Ascending aorta (tissue), 2 donors: ENCODE measurements at regions not wholly inside any gene's neighbourhood (a gene's known extent, or its start where the extent isn't known, plus 50 kb on each side); places are given as distances from the start of the nearest gene placed in this dataset.

Source experiments
- DNase-seq, 2 donors: peaks; one replicate each; pipeline ENCODE4 v3.0.0-alpha.2; 2019; ENCODE audit warnings: low spot score in 2 of 2
- H3K27ac ChIP-seq, 2 donors: fragments of 200-600 bp; sonication (generic); one replicate each; pipeline ENCODE4 v1.5.1; 2016 to 2017; ENCODE audit warnings: mild to moderate bottlenecking in 1 of 2
- H3K27me3 ChIP-seq: fragments of 200-600 bp; sonication (generic); one replicate; pipeline ENCODE4 v1.5.1; 2017
- H3K36me3 ChIP-seq, 2 donors: fragments of 200-600 bp; sonication (generic); one replicate each; pipeline ENCODE4 v1.5.1; 2016
- H3K4me1 ChIP-seq, 2 donors: fragments of 200-600 bp; sonication (generic); one replicate each; pipeline ENCODE4 v1.5.1; 2016 to 2017; ENCODE audit warnings: mild to moderate bottlenecking in 1 of 2
- H3K4me3 ChIP-seq, 2 donors: fragments of 200-600 bp; sonication (generic); one replicate each; pipeline ENCODE4 v1.5.1; 2016 to 2017; ENCODE audit warnings: mild to moderate bottlenecking in 1 of 2
- H3K9me3 ChIP-seq, 2 donors: fragments of 200-600 bp; sonication (generic); one replicate each; pipeline ENCODE4 v1.5.1; 2016
- intact Hi-C: fragments of 100-400 bp; cut with DNase I; formaldehyde crosslinking; loops from one replicate; pipeline ENCODE4 v1.15.1; 2023
- TF ChIP-seq, protein P1 (sequence below), 3 experiments: fragments of 200-600 bp in 2 of 3; fragments of 450-650 bp in 1 of 3; sonication (generic) in 2 of 3; IDR thresholded peaks; one replicate each; pipeline ENCODE4 v1.5.1; 2016 to 2019; ENCODE audit warnings: antibody characterized with exemption in 3 of 3, mild to moderate bottlenecking in 1 of 3, moderate library complexity in 1 of 3

DNA sequence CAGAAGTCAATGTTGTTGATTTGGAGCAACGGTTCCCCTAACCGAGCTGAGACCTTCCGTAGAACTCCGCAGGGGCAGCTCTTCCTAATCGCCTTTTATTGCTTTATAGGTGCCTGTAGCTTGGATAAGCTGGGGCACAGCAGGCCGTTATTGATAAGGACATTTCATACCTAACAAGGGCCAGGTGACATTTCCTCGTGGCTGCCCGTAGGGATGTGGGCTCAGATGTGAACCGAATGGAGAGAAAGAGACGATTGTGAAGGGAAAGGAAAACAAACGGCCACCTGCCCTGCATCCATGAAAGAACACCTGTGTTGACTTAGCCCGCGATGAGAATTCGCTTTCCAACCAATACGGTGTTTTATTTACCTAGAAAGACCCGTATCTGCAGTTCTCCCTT lies 53.3 kb upstream of the DACT2 start:
- H3K9me3 ChIP-seq, result no peaks in the 10 kb centered on the region
- intact Hi-C loops, result loop anchor here (5.0 to 10.0 kb wide), 2 partner anchors 244 to 382 kb away; no protein-coding TSS in a partner anchor
- H3K4me1 ChIP-seq, result peaks cover 0 to 8% of the 10 kb centered on the region in 2 donors
- no peaks in the 10 kb centered on the region for H3K36me3 ChIP-seq
- DNase-seq, result no peak
- H3K4me3 ChIP-seq, result no peak overlapping the region
- TF ChIP-seq, protein P1, sequence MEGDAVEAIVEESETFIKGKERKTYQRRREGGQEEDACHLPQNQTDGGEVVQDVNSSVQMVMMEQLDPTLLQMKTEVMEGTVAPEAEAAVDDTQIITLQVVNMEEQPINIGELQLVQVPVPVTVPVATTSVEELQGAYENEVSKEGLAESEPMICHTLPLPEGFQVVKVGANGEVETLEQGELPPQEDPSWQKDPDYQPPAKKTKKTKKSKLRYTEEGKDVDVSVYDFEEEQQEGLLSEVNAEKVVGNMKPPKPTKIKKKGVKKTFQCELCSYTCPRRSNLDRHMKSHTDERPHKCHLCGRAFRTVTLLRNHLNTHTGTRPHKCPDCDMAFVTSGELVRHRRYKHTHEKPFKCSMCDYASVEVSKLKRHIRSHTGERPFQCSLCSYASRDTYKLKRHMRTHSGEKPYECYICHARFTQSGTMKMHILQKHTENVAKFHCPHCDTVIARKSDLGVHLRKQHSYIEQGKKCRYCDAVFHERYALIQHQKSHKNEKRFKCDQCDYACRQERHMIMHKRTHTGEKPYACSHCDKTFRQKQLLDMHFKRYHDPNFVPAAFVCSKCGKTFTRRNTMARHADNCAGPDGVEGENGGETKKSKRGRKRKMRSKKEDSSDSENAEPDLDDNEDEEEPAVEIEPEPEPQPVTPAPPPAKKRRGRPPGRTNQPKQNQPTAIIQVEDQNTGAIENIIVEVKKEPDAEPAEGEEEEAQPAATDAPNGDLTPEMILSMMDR (IDR thresholded peaks at IDR 0.05), result no peak
- H3K27ac ChIP-seq, result no peak overlapping the region
- H3K27me3 ChIP-seq, result no peaks in the 10 kb centered on the region

DNA sequence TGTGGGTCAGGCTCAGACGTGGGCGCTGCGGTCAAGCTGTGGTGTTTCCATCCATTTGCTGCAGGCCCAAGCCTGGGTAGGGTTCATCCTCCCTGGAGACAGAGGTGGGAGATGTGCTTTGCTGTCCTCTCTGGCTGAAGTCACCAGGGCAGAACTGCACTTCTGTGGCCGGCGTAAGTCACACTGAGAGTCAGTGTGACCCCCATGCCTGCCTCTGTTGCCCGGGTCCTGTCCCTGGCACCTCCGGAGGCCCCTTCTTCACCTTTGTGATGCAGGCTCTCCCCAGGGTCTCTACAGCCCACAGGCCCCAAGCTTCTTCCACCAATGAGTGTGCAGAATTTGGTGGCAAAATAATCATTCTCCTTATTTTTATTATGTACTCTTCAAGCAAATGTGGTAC lies 53.8 kb upstream of the DACT2 start:
- H3K9me3 ChIP-seq, result no peaks in the 10 kb centered on the region
- TF ChIP-seq, protein P1 (IDR thresholded peaks at IDR 0.05), result no peak
- intact Hi-C loops, result loop anchor here (5.0 to 10.0 kb wide), 2 partner anchors 244 to 381 kb away; no protein-coding TSS in a partner anchor
- H3K4me1 ChIP-seq, result peaks cover 0 to 8% of the 10 kb centered on the region in 2 donors
- no peaks in the 10 kb centered on the region for H3K36me3 ChIP-seq
- no peak for DNase-seq
- no peaks in the 10 kb centered on the region for H3K27me3 ChIP-seq
- H3K27ac ChIP-seq, result no peak overlapping the region
- H3K4me3 ChIP-seq, result no peak overlapping the region

DNA sequence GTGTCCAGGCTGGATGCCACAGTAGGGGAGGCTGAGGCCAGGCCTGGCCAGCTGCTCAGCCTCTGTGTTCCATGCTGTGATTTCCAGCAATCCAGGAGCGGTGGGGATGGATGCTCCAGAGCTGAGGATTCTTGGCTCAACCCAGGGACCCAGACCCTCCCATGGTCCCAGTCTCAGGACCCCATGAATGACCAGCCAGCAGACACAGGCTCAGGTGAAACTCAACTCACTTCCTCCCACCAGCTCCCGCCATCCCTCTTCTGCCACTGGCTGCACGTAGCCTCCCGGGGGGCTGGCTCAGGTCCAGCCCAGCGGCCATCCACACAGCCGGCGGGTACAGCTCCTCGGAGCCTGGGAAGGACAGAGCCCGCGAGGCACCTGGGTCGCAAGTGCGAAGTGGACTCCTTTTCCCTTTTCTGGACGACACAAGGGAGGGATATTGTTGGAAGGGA lies 54.5 kb upstream of the DACT2 start:
- H3K9me3 ChIP-seq, result no peaks in the 10 kb centered on the region
- H3K27ac ChIP-seq, result no peak overlapping the region
- no peaks in the 10 kb centered on the region for H3K27me3 ChIP-seq
- TF ChIP-seq, protein P1 (IDR thresholded peaks at IDR 0.05), result no peak
- DNase-seq, result peak in 1 of 2 donors; percentile 47
- H3K4me1 ChIP-seq, result peaks cover 0 to 8% of the 10 kb centered on the region in 2 donors
- H3K4me3 ChIP-seq, result no peak overlapping the region
- intact Hi-C loops, result loop anchor here (5.0 to 10.0 kb wide), 2 partner anchors 243 to 381 kb away; no protein-coding TSS in a partner anchor
- H3K36me3 ChIP-seq, result no peaks in the 10 kb centered on the region

DNA sequence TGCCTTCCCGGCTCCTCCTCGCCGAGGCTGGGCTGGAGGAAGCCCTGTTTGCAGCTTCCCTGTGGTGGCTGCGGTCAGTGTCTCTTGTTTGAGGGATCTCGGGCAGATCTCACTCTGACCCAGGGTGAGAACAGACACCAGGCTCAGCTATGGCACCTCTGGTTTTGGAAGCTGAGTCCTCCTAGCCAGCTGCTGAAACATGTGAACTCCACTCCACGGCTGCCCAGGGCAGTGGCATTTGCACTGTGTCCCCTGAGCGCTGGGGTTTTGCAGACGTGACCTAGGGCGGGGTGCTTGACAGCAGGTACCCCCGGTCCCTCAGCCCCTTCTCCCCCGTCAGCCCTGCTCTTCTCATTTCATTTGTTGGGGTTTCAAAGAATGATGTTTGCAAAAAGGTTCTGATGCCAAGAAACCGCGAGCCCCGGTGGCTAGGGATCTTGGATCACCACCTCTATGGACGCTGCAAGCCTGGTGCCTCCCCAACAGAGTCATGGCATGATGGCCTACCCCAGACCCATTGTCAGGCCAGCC lies 55.0 kb upstream of the DACT2 start:
- peak in 1 of 2 donors; percentile 50 for DNase-seq
- H3K4me1 ChIP-seq, result peaks cover 0 to 8% of the 10 kb centered on the region in 2 donors
- intact Hi-C loops, result loop anchor here (5.0 to 10.0 kb wide), 2 partner anchors 243 to 380 kb away; no protein-coding TSS in a partner anchor

DNA sequence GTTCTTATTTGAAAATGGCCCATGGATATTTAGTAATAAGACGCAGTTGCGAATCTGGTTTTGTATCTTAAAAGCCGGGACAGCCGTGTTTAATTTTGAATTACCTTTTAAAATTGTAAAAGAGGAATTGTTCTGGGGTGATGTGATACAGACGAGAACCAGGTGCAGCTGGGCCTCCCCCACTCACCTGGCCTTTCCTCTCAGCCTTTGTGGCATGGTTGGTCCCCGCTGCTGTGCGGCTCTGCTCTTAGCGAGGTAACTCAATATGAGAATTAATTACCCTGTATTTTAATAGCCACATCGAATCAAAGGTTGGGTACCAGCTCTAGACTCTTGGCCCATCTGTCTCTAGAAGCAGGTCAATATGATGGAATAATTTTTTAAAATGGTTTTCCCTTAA lies 56.5 kb upstream of the DACT2 start:
- H3K4me3 ChIP-seq, result no peak overlapping the region
- DNase-seq, result peak in 1 of 2 donors; percentile 47

More for the DNA sequence above, 55.0 kb upstream of the DACT2 start:
- TF ChIP-seq, protein P1 (IDR thresholded peaks at IDR 0.05), result no peak
- Histone ChIP-seq H3K4me3 (no peak overlapping the region), H3K9me3 (no peaks in the 10 kb centered on the region), H3K36me3 (no peaks in the 10 kb centered on the region), H3K27ac (no peak overlapping the region), H3K27me3 (no peaks in the 10 kb centered on the region)

More for the DNA sequence above, 56.5 kb upstream of the DACT2 start:
- intact Hi-C loops, result loop anchor here (10.0 kb wide), 1 partner anchor 379 kb away; no protein-coding TSS in a partner anchor
- TF ChIP-seq, protein P1 (IDR thresholded peaks at IDR 0.05), result no peak
- H3K4me1 ChIP-seq, result peaks cover 0 to 8% of the 10 kb centered on the region in 2 donors
- no peak overlapping the region for H3K27ac ChIP-seq
- no peaks in the 10 kb centered on the region for H3K36me3 ChIP-seq
- no peaks in the 10 kb centered on the region for H3K9me3 ChIP-seq
- H3K27me3 ChIP-seq, result no peaks in the 10 kb centered on the region
